Adrenal gland (tissue), 9 donors: ENCODE measurements at regions not wholly inside any gene's neighbourhood (a gene's known extent, or its start where the extent isn't known, plus 50 kb on each side); places are given as distances from the start of the nearest gene placed in this dataset.
"Not testable (repeated sequence)": the region's sequence is repeated elsewhere in the genome, so short reads cannot be mapped to it uniquely, and the experiment has no call there.

Experiments
- DNase-seq, 7 donors: peaks; one replicate each; pipeline ENCODE4 v3.0.0-alpha.2; 2019 to 2020
- H3K27ac ChIP-seq, 5 donors: fragments of 200-600 bp; sonication (generic) in 4 of 5; 1 replicate in 3 of 5; 2 replicates in 2 of 5; pipeline versions ENCODE4 v1.5.1 to v1.8.0; 2016 to 2020; ENCODE audit warnings: mild to moderate bottlenecking in 1 of 5
- H3K27me3 ChIP-seq: fragments of 200-600 bp; 2 replicates; pipeline ENCODE4 v1.8.0; 2021
- H3K36me3 ChIP-seq, 2 donors: fragments of 200-600 bp; replicated peaks in 1 of 2; 1 replicate in 1 of 2; 2 replicates in 1 of 2; pipeline versions ENCODE4 v1.5.1 to v1.8.0; 2018 to 2022
- H3K4me1 ChIP-seq, 2 donors: fragments of 200-600 bp; replicated peaks in 1 of 2; 1 replicate in 1 of 2; 2 replicates in 1 of 2; pipeline versions ENCODE4 v1.5.1 to v1.8.0; 2018 to 2021
- H3K4me3 ChIP-seq, 4 donors: fragments of 200-600 bp; sonication (generic) in 3 of 4; one replicate each; pipeline ENCODE4 v1.5.1; 2016 to 2018
- H3K9me3 ChIP-seq, 3 donors: fragments of 200-600 bp; sonication (generic) in 1 of 3; replicated peaks in 1 of 3; 1 replicate in 2 of 3; 2 replicates in 1 of 3; pipeline versions ENCODE4 v1.5.1 to v1.8.0; 2016 to 2021
- POLR2A ChIP-seq, 2 donors: fragments of 450-650 bp; IDR thresholded peaks; one replicate each; pipeline ENCODE4 v1.6.1; 2017; ENCODE audit warnings: antibody characterized with exemption in 2 of 2, mild to moderate bottlenecking in 2 of 2, moderate library complexity in 1 of 2
- WGBS, 4 donors: extraction: QIAGEN DNeasy Blood & Tissue Kit in 2 of 4; methylation state at CpG; one replicate each; pipeline versions ENCODE4 v1.1.5 to v1.1.7; 2013 to 2017; 5-methylcytosine and 5-hydroxymethylcytosine counted together
- intact Hi-C, 2 donors: fragments of 100-400 bp; cut with DNase I; formaldehyde crosslinking; loops; one replicate each; pipeline versions ENCODE4 v1.14.1 to v1.15.0; 2022 to 2023
- TF ChIP-seq, protein P1 (sequence below), 6 experiments: fragments of 450-650 bp in 4 of 6; fragments of 200-600 bp in 2 of 6; sonication (generic) in 1 of 6; IDR thresholded peaks; 1 replicate in 5 of 6; 2 replicates in 1 of 6; pipeline versions ENCODE4 v1.5.1 to v1.8.0; 2016 to 2021; ENCODE audit warnings: antibody characterized with exemption in 6 of 6, mild to moderate bottlenecking in 2 of 6, moderate library complexity in 1 of 6
- donor health status: healthy with polysubstance abuse.
- donor health status: Bipolar disorder and iron deficiency.
- donor health status: DM: yes; HTN: yes; CAD: no.
- donor health status: DM: no; HTN: no; CAD: no.
- donor health status: DM: no; HTN: no; CAD: no.

DNA sequence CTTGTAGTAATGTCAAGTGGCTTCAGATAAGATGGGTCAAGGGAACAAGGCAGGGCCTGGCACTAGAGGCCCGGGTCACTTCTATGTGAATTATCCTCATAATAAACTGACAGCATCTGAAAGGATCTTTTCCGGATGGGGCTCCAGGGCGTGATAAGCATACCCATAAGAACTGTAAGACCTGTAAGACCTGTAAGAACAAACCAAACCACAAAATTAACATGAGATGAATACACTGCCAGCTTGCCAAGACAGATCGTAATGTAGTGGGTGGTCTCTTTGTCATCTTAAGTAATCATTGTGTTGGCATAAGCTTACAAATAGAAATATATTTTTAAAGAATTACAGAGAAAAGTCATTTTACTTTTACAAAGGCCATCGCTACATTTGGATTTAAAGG lies 334.9 kb downstream of the RFPL4B start:
- Histone ChIP-seq H3K9me3 (no peaks in the 10 kb centered on the region), H3K4me3 (no peak overlapping the region), H3K4me1 (no peaks in the 10 kb centered on the region), H3K36me3 (no peaks in the 10 kb centered on the region), H3K27ac (no peak overlapping the region), H3K27me3 (no peaks in the 10 kb centered on the region)
- WGBS, 4 donors, result 78 to 88% (median 80%) methylated on average over 5 of the region's 5 CpGs
- no peak for DNase-seq
- intact Hi-C loops, result no loop called here
- TF ChIP-seq, protein P1, sequence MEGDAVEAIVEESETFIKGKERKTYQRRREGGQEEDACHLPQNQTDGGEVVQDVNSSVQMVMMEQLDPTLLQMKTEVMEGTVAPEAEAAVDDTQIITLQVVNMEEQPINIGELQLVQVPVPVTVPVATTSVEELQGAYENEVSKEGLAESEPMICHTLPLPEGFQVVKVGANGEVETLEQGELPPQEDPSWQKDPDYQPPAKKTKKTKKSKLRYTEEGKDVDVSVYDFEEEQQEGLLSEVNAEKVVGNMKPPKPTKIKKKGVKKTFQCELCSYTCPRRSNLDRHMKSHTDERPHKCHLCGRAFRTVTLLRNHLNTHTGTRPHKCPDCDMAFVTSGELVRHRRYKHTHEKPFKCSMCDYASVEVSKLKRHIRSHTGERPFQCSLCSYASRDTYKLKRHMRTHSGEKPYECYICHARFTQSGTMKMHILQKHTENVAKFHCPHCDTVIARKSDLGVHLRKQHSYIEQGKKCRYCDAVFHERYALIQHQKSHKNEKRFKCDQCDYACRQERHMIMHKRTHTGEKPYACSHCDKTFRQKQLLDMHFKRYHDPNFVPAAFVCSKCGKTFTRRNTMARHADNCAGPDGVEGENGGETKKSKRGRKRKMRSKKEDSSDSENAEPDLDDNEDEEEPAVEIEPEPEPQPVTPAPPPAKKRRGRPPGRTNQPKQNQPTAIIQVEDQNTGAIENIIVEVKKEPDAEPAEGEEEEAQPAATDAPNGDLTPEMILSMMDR (IDR thresholded peaks at IDR 0.05), result no peak
- TF ChIP-seq POLR2A (IDR thresholded peaks at IDR 0.05), result no peak

DNA sequence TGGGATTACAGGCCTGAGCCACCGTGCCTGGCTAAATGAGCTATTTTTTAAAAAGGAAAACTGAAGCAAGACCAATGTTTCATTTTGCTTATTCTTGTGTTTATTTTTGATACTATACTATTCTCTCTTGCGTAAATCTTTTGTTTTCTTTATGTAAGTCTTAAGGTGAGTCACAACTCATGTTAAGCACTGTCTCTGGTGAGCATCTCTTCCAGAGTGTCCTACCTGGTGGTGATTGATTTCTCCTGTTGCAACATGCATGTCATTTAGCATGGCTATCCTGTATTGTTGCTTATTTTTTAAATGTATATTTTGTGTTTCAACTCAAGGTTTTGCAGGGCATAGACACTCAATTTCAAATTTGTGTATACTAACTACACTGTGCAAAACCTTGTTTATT lies 336.0 kb downstream of the RFPL4B start:
- Histone ChIP-seq H3K27me3 (no peaks in the 10 kb centered on the region), H3K27ac (no peak overlapping the region), H3K4me1 (no peaks in the 10 kb centered on the region), H3K36me3 (no peaks in the 10 kb centered on the region), H3K4me3 (no peak overlapping the region), H3K9me3 (no peaks in the 10 kb centered on the region)
- TF ChIP-seq POLR2A (IDR thresholded peaks at IDR 0.05), result no peak
- TF ChIP-seq, protein P1 (IDR thresholded peaks at IDR 0.05), result no peak
- intact Hi-C loops, result no loop called here
- 65 to 91% (median 82%) methylated on average over 2 of the region's 2 CpGs for WGBS, 4 donors
- no peak for DNase-seq

DNA sequence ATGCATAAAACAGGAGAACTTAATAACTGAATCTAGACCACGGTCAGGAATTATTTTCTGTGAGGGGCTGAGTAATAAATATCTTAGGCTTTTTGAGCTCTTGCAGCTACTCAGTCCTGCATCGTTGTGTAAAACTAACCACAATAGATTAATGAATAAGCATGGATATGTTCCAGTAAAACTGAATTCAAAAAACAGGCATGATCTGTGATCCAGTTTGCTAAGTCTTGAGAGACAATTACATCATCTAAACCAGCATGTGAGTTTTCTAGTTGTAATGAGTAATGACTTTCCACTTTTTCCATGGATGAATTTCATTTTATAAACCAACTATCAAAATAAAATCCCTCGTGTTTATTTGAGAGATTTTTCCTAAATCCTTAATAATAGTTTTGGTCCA lies 336.8 kb downstream of the RFPL4B start:
- intact Hi-C loops, result no loop called here
- WGBS, 4 donors, result 47 to 54% (median 49%) methylated on average over 3 of the region's 3 CpGs
- TF ChIP-seq, protein P1 (IDR thresholded peaks at IDR 0.05), result no peak

DNA sequence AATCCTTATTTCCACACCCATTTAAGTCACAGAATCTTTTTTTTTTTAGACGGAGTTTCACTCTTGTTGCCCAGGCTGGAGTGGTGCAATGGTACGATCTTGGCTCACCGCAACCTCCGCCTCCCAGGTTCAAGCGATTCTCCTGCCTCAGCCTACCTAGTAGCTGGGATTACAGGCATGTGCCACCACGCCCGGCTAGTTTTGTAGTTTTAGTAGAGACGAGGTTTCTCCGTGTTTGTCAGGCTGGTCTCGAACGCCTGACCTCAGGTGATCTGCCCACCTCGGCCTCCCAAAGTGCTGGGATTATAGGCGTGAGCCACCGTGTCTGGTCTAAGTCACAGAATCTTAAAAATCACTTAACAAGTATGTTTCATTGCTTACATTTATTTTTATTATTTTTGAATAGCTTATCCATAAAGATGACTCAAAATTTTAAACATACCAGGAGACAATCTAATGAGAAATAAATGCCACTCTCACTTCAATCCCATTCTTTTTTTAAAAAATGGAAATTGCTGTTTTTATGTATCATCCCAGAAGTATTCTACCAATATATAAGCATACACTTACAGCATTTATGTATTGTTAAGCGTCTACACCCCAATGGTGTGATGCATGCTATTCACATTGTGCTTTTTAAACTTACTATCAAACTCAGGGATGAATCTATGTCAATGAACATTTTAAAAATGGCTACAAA lies 338.5 kb downstream of the RFPL4B start:
- 86 to 92% (median 88%) methylated on average over 15 of the region's 15 CpGs for WGBS, 4 donors
- H3K27me3 ChIP-seq, intact Hi-C loops, H3K9me3 ChIP-seq, H3K27ac ChIP-seq, H3K4me1 ChIP-seq, DNase-seq, H3K36me3 ChIP-seq, H3K4me3 ChIP-seq: not testable (repeated sequence)

More for the DNA sequence above, 336.8 kb downstream of the RFPL4B start:
- no peak for DNase-seq
- Histone ChIP-seq H3K9me3 (no peaks in the 10 kb centered on the region), H3K27ac (no peak overlapping the region), H3K27me3 (no peaks in the 10 kb centered on the region), H3K4me3 (no peak overlapping the region), H3K4me1 (no peaks in the 10 kb centered on the region), H3K36me3 (no peaks in the 10 kb centered on the region)

DNA sequence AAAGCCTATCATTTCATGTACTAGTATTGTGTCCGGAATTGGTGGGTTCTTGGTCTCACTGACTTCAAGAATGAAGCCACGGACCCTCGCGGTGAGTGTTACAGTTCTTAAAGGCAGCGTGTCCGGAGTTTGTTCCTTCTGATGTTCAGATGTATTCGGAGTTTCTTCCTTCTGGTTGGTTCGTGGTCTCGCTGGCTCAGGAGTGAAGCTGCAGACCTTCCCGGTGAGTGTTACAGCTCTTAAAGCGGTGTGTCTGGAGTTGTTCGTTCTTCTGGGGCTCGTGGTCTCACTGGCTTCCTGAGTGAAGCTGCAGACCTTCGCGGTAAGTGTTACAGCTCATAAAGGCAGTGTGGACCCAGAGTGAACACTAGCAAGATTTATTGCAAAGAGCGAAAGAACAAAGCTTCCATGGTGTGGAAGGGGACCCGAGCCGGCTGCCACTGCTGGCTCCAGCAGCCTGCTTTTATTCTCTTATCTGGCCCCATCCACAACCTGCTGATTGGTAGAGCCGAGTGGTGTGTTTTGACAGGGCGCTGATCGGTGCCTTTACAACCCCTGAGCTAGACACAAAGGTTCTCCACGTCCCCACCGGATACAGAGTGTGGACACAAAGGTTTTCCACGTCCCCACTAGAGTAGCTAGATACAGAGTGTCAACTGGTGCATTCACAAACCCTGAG lies 341.5 kb downstream of the RFPL4B start:
- H3K36me3 ChIP-seq, H3K27me3 ChIP-seq, DNase-seq, H3K4me3 ChIP-seq, H3K9me3 ChIP-seq, intact Hi-C loops, H3K4me1 ChIP-seq, H3K27ac ChIP-seq: not testable (repeated sequence)
- WGBS, 4 donors, result 70 to 79% (median 74%) methylated on average over 23 to 24 of the region's 24 CpGs

DNA sequence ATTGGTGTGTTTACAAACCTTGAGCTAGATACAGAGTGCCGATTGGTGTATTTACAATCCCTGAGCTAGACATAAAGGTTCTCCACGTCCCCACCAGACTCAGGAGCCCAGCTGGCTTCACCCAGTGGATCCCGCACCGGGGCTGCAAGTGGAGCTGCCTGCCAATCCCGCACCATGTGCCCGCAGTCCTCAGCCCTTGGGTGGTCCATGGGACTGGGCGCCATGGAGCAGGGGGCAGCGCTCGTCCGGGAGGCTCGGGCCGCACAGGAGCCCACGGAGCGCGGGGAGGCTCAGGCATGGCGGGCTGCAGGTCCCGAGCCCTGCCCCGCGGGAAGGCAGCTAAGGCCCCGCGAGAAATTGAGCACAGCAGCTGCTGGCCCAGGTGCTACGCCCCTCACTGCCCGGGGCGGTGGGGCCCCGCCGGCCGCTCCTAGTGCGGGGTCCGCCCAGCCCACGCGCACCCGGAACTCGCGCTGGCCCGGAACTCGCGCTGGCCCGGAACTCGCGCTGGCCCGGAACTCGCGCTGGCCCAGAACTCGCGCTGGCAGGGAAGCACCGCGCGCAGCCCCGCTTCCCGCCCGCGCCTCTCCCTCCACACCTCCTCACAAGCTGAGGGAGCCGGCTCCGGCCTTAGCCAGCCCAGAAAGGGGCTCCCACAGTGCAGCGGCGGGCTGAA lies 342.2 kb downstream of the RFPL4B start:
- H3K36me3 ChIP-seq, DNase-seq, H3K27me3 ChIP-seq, H3K4me1 ChIP-seq, H3K4me3 ChIP-seq, H3K9me3 ChIP-seq, intact Hi-C loops, H3K27ac ChIP-seq: not testable (repeated sequence)
- whole genome bisulfite sequencing, 4 donors, result 95 to 100% (median 97%) methylated on average over 9 to 53 of the region's 56 CpGs
